BLaER1 treated with 17β-estradiol and CSF1 and Interleukin-3, amounts not matched to agents 10 nM and 100 nM (cell line): ENCODE measurements at regions not wholly inside any gene's neighbourhood (a gene's known extent, or its start where the extent isn't known, plus 50 kb on each side); places are given as distances from the start of the nearest gene placed in this dataset.
A peak's percentile ranks its signal among the peaks of the same experiment; 100 is the strongest.

Experiments used
- H3K27ac ChIP-seq, 11 experiments: shearing (Covaris generic); formaldehyde crosslinking; 2 replicates each; pipeline ENCODE4 v1.8.1; 2022
- H3K27me3 ChIP-seq, 11 experiments: shearing (Covaris generic); formaldehyde crosslinking; 2 replicates each; pipeline ENCODE4 v1.8.1; 2022
- H3K36me3 ChIP-seq, 11 experiments: shearing (Covaris generic); formaldehyde crosslinking; 2 replicates each; pipeline ENCODE4 v1.8.1; 2022
- H3K4me1 ChIP-seq, 10 experiments: shearing (Covaris generic); formaldehyde crosslinking; 2 replicates each; pipeline ENCODE4 v1.8.1; 2022
- H3K4me2 ChIP-seq, 11 experiments: shearing (Covaris generic); formaldehyde crosslinking; 2 replicates each; pipeline ENCODE4 v1.8.1; 2022
- H3K4me3 ChIP-seq, 10 experiments: shearing (Covaris generic); formaldehyde crosslinking; 2 replicates each; pipeline ENCODE4 v1.8.1; 2022
- H3K9ac ChIP-seq, 11 experiments: shearing (Covaris generic); formaldehyde crosslinking; 2 replicates each; pipeline ENCODE4 v1.8.1; 2022
- H3K9me3 ChIP-seq, 11 experiments: shearing (Covaris generic); formaldehyde crosslinking; replicated peaks in 1 of 11; 2 replicates each; pipeline ENCODE4 v1.8.1; 2022
- H4K20me1 ChIP-seq, 11 experiments: shearing (Covaris generic); formaldehyde crosslinking; 2 replicates each; pipeline ENCODE4 v1.8.1; 2022
- Cebpa-rat ChIP-seq, 11 experiments: shearing (Covaris generic); IDR thresholded peaks; 2 replicates each; pipeline ENCODE4 v1.8.1; 2022

- H3K27ac ChIP-seq, result no peak overlapping the region
- H3K27me3 ChIP-seq, result no peaks in the 10 kb centered on the region
Measured at GRCh38 chr18:77754475-77755044, 504.9 kb downstream of the GALR1 start.

GRCh38 chr18:77755187-77755586 lies 505.5 kb downstream of the GALR1 start:
- Histone ChIP-seq H3K9me3 (no peaks in the 10 kb centered on the region), H3K4me1 (no peaks in the 10 kb centered on the region), H3K36me3 (no peaks in the 10 kb centered on the region), H4K20me1 (no peaks in the 10 kb centered on the region), H3K4me3 (no peak overlapping the region), H3K27me3 (no peaks in the 10 kb centered on the region), H3K9ac (no peak overlapping the region), H3K4me2 (no peak overlapping the region), H3K27ac (no peak overlapping the region)
- no peak for TF ChIP-seq Cebpa-rat (IDR thresholded peaks at IDR 0.05)

More at GRCh38 chr18:77754475-77755044, 504.9 kb downstream of the GALR1 start:
- Histone ChIP-seq H3K4me3 (no peak overlapping the region), H3K9me3 (no peaks in the 10 kb centered on the region), H3K9ac (no peak overlapping the region), H3K36me3 (no peaks in the 10 kb centered on the region), H4K20me1 (no peaks in the 10 kb centered on the region), H3K4me2 (no peak overlapping the region), H3K4me1 (no peaks in the 10 kb centered on the region)
- no peak for TF ChIP-seq Cebpa-rat (IDR thresholded peaks at IDR 0.05)

- H3K4me3 ChIP-seq, result no peak overlapping the region
- H3K9me3 ChIP-seq, result no peaks in the 10 kb centered on the region
- H3K36me3 ChIP-seq, result no peaks in the 10 kb centered on the region
- H3K4me1 ChIP-seq, result peaks cover 17 to 26% (median 20%) of the 10 kb centered on the region in 10 experiments
- no peaks in the 10 kb centered on the region for H3K27me3 ChIP-seq
- no peak for TF ChIP-seq Cebpa-rat (IDR thresholded peaks at IDR 0.05)
- no peak overlapping the region for H3K27ac ChIP-seq
- peak overlapping the region in 5 of 11 experiments; percentile 8 to 80 (median 63); a peak in 5 of 22 replicates for H3K4me2 ChIP-seq
- no peak overlapping the region for H3K9ac ChIP-seq
- no peaks in the 10 kb centered on the region for H4K20me1 ChIP-seq
Measured at GRCh38 chr18:77761332-77761731, 511.7 kb downstream of the GALR1 start.

GRCh38 chr18:77762014-77762413 lies 512.4 kb downstream of the GALR1 start:
- H3K9me3 ChIP-seq, result no peaks in the 10 kb centered on the region
- no peaks in the 10 kb centered on the region for H3K27me3 ChIP-seq

GRCh38 chr18:77762642-77763041 lies 513.0 kb downstream of the GALR1 start:
- Histone ChIP-seq H3K27ac (peak overlapping the region in 1 of 11 experiments; percentile 18; a peak in 1 of 22 replicates), H3K36me3 (no peaks in the 10 kb centered on the region), H3K9me3 (no peaks in the 10 kb centered on the region), H3K9ac (peak overlapping the region in 1 of 11 experiments; percentile 19; a peak in 1 of 22 replicates), H4K20me1 (no peaks in the 10 kb centered on the region), H3K4me2 (peak overlapping the region; percentile 41 to 88 (median 60)), H3K27me3 (no peaks in the 10 kb centered on the region), H3K4me3 (peak overlapping the region in 3 of 10 experiments; percentile 8 to 27 (median 21); a peak in 3 of 20 replicates), H3K4me1 (peaks cover 17 to 26% (median 20%) of the 10 kb centered on the region in 10 experiments)
- TF ChIP-seq Cebpa-rat (IDR thresholded peaks at IDR 0.05), result no peak

More at GRCh38 chr18:77762014-77762413, 512.4 kb downstream of the GALR1 start:
- peak overlapping the region in 2 of 10 experiments; percentile 21 to 27; a peak in 2 of 20 replicates for H3K4me3 ChIP-seq
- peak overlapping the region in 10 of 11 experiments; percentile 41 to 88 (median 59); a peak in 15 of 22 replicates for H3K4me2 ChIP-seq
- no peak for TF ChIP-seq Cebpa-rat (IDR thresholded peaks at IDR 0.05)
- no peak overlapping the region for H3K9ac ChIP-seq
- peak overlapping the region in 1 of 11 experiments; percentile 18; a peak in 1 of 22 replicates for H3K27ac ChIP-seq
- H3K36me3 ChIP-seq, result no peaks in the 10 kb centered on the region
- H4K20me1 ChIP-seq, result no peaks in the 10 kb centered on the region
- H3K4me1 ChIP-seq, result peaks cover 17 to 26% (median 20%) of the 10 kb centered on the region in 10 experiments

- H4K20me1 ChIP-seq, result no peaks in the 10 kb centered on the region
- no peaks in the 10 kb centered on the region for H3K9me3 ChIP-seq
- H3K4me1 ChIP-seq, result peaks cover 17 to 26% (median 20%) of the 10 kb centered on the region in 10 experiments
- no peak overlapping the region for H3K4me3 ChIP-seq
- no peaks in the 10 kb centered on the region for H3K27me3 ChIP-seq
- no peak overlapping the region for H3K27ac ChIP-seq
- no peak for TF ChIP-seq Cebpa-rat (IDR thresholded peaks at IDR 0.05)
- no peak overlapping the region; a peak in 1 of 22 replicates for H3K9ac ChIP-seq
- peak overlapping the region in 9 of 11 experiments; percentile 41 to 67 (median 55); a peak in 19 of 22 replicates for H3K4me2 ChIP-seq
- no peaks in the 10 kb centered on the region for H3K36me3 ChIP-seq
Measured at GRCh38 chr18:77763530-77764145, 514.0 kb downstream of the GALR1 start.

DNA sequence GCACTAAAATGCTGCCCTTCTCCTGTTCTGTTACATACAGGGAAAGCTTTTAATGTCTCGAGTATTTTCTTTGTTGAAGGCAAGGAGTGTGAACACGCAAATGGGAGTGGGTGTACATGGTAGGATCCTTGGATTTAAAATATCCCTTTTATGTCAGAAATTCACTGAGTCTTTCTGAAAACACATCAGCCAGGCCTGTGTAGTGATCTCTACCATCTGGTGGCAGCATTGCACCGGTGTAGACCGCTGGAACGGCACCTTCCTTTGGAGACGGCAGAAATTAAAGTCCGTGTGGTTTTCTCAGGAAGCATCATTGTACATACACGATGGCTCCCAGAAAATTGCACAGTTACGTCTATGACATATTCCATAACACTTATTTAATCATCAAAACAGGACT lies 515.8 kb downstream of the GALR1 start:
- no peak overlapping the region for H3K9ac ChIP-seq
- TF ChIP-seq Cebpa-rat (IDR thresholded peaks at IDR 0.05), result no peak
- H4K20me1 ChIP-seq, result no peaks in the 10 kb centered on the region
- no peak overlapping the region for H3K4me3 ChIP-seq
- no peak overlapping the region for H3K4me2 ChIP-seq
- H3K27ac ChIP-seq, result no peak overlapping the region
- H3K36me3 ChIP-seq, result no peaks in the 10 kb centered on the region
- peaks cover 17 to 26% (median 20%) of the 10 kb centered on the region in 10 experiments for H3K4me1 ChIP-seq
- H3K9me3 ChIP-seq, result no peaks in the 10 kb centered on the region
- H3K27me3 ChIP-seq, result no peaks in the 10 kb centered on the region

- Histone ChIP-seq H3K4me1 (peaks cover 17 to 24% (median 20%) of the 10 kb centered on the region in 10 experiments), H4K20me1 (no peaks in the 10 kb centered on the region), H3K9ac (no peak overlapping the region), H3K27me3 (no peaks in the 10 kb centered on the region), H3K27ac (no peak overlapping the region), H3K9me3 (no peaks in the 10 kb centered on the region), H3K4me3 (no peak overlapping the region), H3K36me3 (no peaks in the 10 kb centered on the region), H3K4me2 (no peak overlapping the region)
- TF ChIP-seq Cebpa-rat (IDR thresholded peaks at IDR 0.05), result no peak
Measured at GRCh38 chr18:77766421-77766820, 516.8 kb downstream of the GALR1 start.

- no peak for TF ChIP-seq Cebpa-rat (IDR thresholded peaks at IDR 0.05)
- H3K4me3 ChIP-seq, result no peak overlapping the region
- no peak overlapping the region for H3K4me2 ChIP-seq
- H3K27me3 ChIP-seq, result no peaks in the 10 kb centered on the region
- no peaks in the 10 kb centered on the region for H4K20me1 ChIP-seq
- H3K27ac ChIP-seq, result no peak overlapping the region
- no peaks in the 10 kb centered on the region for H3K4me1 ChIP-seq
- no peaks in the 10 kb centered on the region for H3K36me3 ChIP-seq
- no peaks in the 10 kb centered on the region for H3K9me3 ChIP-seq
- no peak overlapping the region for H3K9ac ChIP-seq
Measured at GRCh38 chr18:77772177-77772576, 522.5 kb downstream of the GALR1 start.
